ENCODE measurements at regions not wholly inside any gene's neighbourhood (a gene's known extent, or its start where the extent isn't known, plus 50 kb on each side); places are given as distances from the start of the nearest gene placed in this dataset.

DNA sequence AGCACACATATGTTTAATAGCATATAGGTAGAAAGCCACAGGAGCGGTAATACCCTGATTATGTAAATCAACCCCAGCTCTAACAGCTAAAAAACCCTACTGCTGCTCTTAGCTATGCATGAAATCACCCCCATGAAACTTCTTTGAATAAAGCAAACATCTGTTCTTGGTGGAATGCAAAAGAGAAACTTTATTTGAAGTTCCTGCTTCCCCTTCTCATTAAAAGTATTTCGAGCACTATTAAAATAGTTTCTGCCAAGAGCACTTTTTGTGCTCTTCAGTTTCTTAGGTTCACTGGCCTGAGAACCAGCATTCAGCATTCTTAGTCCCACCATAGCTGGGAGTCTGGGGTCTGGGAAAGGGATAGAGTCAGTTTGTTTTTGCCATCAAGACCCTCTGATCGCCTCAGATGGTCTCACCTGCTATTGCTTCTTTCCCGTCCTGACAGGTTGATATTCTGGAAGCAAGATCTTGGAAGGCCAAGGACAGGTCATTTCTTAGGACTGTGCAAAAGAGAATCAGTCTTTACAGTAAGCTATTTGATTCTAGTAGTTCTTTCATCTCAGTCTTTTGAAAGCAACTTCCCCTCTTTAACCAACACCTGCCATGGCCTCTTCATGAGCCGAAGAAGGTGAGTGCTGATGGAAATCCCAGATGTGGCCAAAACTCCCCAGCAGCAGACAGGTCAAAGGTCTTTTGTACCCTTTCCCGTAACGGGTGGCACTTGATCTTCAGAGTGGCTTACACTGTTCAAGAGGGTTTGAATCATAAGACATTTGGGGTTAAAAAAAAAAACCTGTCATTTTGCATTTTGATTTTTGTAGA is 76.5 kb upstream of the TMEM170B start (continued):
- TF ChIP-seq TCF7 (IDR thresholded peaks at IDR 0.05; ENCODE audit: borderline replicate concordance) (no peak), HSF1 (IDR thresholded peaks at IDR 0.05; ENCODE audit: low read depth, low read length) (no peak), DPF2 (IDR thresholded peaks at IDR 0.05) (peak; percentile 86)
- TF ChIP-seq, protein P1, sequence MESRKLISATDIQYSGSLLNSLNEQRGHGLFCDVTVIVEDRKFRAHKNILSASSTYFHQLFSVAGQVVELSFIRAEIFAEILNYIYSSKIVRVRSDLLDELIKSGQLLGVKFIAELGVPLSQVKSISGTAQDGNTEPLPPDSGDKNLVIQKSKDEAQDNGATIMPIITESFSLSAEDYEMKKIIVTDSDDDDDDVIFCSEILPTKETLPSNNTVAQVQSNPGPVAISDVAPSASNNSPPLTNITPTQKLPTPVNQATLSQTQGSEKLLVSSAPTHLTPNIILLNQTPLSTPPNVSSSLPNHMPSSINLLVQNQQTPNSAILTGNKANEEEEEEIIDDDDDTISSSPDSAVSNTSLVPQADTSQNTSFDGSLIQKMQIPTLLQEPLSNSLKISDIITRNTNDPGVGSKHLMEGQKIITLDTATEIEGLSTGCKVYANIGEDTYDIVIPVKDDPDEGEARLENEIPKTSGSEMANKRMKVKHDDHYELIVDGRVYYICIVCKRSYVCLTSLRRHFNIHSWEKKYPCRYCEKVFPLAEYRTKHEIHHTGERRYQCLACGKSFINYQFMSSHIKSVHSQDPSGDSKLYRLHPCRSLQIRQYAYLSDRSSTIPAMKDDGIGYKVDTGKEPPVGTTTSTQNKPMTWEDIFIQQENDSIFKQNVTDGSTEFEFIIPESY (IDR thresholded peaks at IDR 0.05), result no peak

DNA sequence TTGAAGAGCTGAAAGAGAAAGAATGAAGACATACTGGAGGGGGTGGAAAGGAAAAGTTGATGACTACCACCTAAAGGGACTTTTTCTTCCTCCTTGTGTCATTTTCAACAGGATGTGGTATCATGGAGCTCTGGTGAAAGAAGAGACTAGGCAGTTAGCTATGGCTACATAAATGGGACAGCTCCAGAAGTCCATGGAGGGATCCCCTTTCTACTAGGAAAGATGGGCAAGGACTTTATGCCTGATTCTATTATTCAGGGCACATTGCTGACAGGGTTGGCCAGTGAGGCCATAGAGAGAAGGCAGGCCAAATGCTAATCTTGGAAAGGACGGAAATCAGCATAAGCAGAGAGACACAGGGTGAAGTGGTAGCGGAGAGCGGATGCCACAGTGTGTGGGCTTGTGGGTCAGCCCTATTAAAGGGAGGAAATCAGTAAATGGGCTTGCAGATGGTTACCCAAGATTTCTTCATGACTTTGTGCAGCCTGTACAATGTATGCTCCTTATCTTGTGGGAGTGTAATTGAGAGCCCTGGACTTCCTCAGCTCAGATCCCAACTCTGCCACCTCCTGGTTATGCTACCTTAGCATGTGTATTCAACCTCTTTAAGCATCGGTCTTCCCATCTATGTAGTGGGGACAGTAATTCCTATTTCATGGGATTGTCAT is 77.4 kb upstream of the TMEM170B start:
- POLR2A ChIA-PET, result interaction anchor here (0.6 to 4.2 kb wide), 31 partner anchors 13 to 766 kb away, joined by 3 to 91 read pairs (median 4); partner anchors contain the start of gene NEDD9
- TSS peak; percentile 69 for BruUV-seq (replicated peaks)
- intact Hi-C loops (cut with micrococcal nuclease; ENCODE audit: unreplicated experiment) (loop anchor here (1.0 to 2.0 kb wide), 4 partner anchors 15 to 137 kb away; no protein-coding TSS in a partner anchor), in situ Hi-C loops (cut with MboI) (no loop called here)
- Histone ChIP-seq H3K79me2 (ENCODE audit: control insufficient read depth, insufficient read depth, low read length) (no peaks in the 10 kb centered on the region), H3K9me3 (replicated peaks; ENCODE audit: control insufficient read depth, insufficient read depth, low read length) (peaks cover 2% of the 10 kb centered on the region), H3K27me3 (replicated peaks in 1 of 2; ENCODE audit: control insufficient read depth in 2 of 2, insufficient read depth in 2 of 2, low read length in 1 of 2) (no peaks in the 10 kb centered on the region), H3K4me1 (ENCODE audit: control insufficient read depth, insufficient read depth, low read length) (peaks cover 40% of the 10 kb centered on the region), H3K27ac (ENCODE audit: control insufficient read depth, insufficient read depth) (peak overlapping the region; percentile 96), H4K20me1 (ENCODE audit: control insufficient read depth, insufficient read depth) (no peaks in the 10 kb centered on the region), H3K4me3 (peak overlapping the region; percentile 28; the same call in 1 of the 2 replicates), H3K36me3 (ENCODE audit: control insufficient read depth in 2 of 2, insufficient read depth in 2 of 2, low read length in 1 of 2) (no peaks in the 10 kb centered on the region), H3K4me2 (ENCODE audit: control insufficient read depth, insufficient read depth) (peak overlapping the region; percentile 90), H3K9ac (ENCODE audit: control insufficient read depth, insufficient read depth, low read length) (peak overlapping the region; percentile 55), H2AFZ (ENCODE audit: control insufficient read depth, low read depth, low read length) (no peak overlapping the region; the same call in 1 of the 2 replicates)
- CTCF ChIA-PET, result interaction anchor here (1.1 to 6.1 kb wide), 16 partner anchors 9 to 291 kb away, joined by 3 to 106 read pairs (median 8); no protein-coding TSS in a partner anchor
- 4% methylated on average over 4 of the region's 4 CpGs for WGBS (ENCODE audit: insufficient coverage, insufficient replicate concordance, low lambda C conversion rate, missing lambda C conversion rate)
- SMC1A ChIA-PET (ENCODE audit: uncharacterized antibody, unreplicated experiment), result interaction anchor here (0.8 to 4.7 kb wide), 52 partner anchors 10 to 317 kb away, joined by 3 to 249 read pairs (median 6); partner anchors contain the start of gene NEDD9
- peak; percentile 65 for ATAC-seq
- DNase-seq (ENCODE audit: low read depth, low spot score), result peak; percentile 75
- FAIRE-seq, result no peak
- RAD21 ChIA-PET (ENCODE audit: unreplicated experiment), result interaction anchor here (0.7 to 14.9 kb wide), 43 partner anchors 16 to 330 kb away, joined by 3 to 384 read pairs (median 7); partner anchors contain the start of gene NEDD9
- TF ChIP-seq MTA2 (IDR thresholded peaks at IDR 0.05; ENCODE audit: low read depth) (no peak), NFXL1 (IDR thresholded peaks at IDR 0.05; ENCODE audit: borderline replicate concordance) (no peak), FOXM1 (IDR thresholded peaks at IDR 0.05; ENCODE audit: low read depth, low read length) (0 out of 2 replicates have a peak, but pooled peaks have one; percentile 29), ZNF24 (IDR thresholded peaks at IDR 0.05) (no peak), KLF5 (IDR thresholded peaks at IDR 0.05; ENCODE audit: partially characterized antibody) (no peak), E2F8 (IDR thresholded peaks at IDR 0.05; ENCODE audit: low read depth, partially characterized antibody) (no peak), NFYA (IDR thresholded peaks at IDR 0.05; ENCODE audit: borderline replicate concordance, low read depth, low read length) (no peak), SMAD5 (IDR thresholded peaks at IDR 0.05; ENCODE audit: low read depth) (no peak), SP1 (IDR thresholded peaks at IDR 0.05; ENCODE audit: low read depth, low read length) (no peak), TAF1 (IDR thresholded peaks at IDR 0.05; ENCODE audit: borderline replicate concordance, low read depth, low read length) (no peak), WRNIP1 (IDR thresholded peaks at IDR 0.05; ENCODE audit: borderline replicate concordance, low read depth, low read length) (no peak)

Measured in GM12878 (cell line).